ENCODE measurements at regions not wholly inside any gene's neighbourhood (a gene's known extent, or its start where the extent isn't known, plus 50 kb on each side); places are given as distances from the start of the nearest gene placed in this dataset.

DNA sequence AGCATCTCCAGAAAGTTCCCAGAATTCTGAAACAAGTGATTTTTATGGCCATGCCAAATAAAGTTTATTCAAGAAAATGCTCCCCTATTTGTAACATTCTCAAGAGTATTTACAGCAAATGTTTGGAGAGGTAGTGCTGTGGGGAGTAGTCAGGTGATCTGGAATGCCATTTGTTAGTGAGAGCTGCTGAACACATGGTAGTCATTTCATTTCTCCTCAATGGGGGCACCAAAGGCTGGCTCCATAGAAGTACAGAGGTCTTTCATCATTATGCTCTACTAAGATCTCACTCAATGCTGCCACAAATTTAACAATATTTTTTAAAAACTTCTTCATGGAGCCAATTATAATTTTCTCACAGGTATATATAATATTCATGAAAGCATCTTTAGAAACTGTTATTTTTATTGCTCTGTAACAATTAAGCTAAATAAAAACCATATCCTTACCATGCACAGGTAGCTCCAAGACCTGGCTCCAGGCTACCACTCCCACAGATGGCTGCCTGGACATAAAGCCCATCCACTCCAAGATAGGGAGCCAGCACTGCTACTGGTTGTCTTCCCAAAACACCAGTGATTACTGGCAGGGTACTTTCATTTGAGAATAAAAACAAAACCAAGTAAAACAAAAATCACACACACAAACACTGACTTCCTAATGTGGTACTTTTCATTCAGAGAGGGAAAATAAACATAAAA lies 200.8 kb downstream of the PLK2 start:
- TF ChIP-seq, protein P1, sequence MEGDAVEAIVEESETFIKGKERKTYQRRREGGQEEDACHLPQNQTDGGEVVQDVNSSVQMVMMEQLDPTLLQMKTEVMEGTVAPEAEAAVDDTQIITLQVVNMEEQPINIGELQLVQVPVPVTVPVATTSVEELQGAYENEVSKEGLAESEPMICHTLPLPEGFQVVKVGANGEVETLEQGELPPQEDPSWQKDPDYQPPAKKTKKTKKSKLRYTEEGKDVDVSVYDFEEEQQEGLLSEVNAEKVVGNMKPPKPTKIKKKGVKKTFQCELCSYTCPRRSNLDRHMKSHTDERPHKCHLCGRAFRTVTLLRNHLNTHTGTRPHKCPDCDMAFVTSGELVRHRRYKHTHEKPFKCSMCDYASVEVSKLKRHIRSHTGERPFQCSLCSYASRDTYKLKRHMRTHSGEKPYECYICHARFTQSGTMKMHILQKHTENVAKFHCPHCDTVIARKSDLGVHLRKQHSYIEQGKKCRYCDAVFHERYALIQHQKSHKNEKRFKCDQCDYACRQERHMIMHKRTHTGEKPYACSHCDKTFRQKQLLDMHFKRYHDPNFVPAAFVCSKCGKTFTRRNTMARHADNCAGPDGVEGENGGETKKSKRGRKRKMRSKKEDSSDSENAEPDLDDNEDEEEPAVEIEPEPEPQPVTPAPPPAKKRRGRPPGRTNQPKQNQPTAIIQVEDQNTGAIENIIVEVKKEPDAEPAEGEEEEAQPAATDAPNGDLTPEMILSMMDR (optimal IDR thresholded peaks at IDR 0.05 in 1 of 3, IDR thresholded peaks at IDR 0.05 in 1 of 3, conservative IDR thresholded peaks at IDR 0.05 in 1 of 3; ENCODE audit: extremely low read depth in 1 of 3, insufficient read depth in 2 of 3, low read length in 3 of 3): no peak
- TF ChIP-seq EZH2 (IDR thresholded peaks at IDR 0.05; ENCODE audit: low read length): no peak
